Loucy (cell line): ENCODE measurements at regions not wholly inside any gene's neighbourhood (a gene's known extent, or its start where the extent isn't known, plus 50 kb on each side); places are given as distances from the start of the nearest gene placed in this dataset.

Source experiments
- H2AFZ ChIP-seq: fragments of 200-600 bp; sonication (generic); 2 replicates; pipeline ENCODE4 v1.6.0; 2016; ENCODE audit warnings: antibody characterized with exemption, mild to moderate bottlenecking, low read length, moderate library complexity
- H3F3A ChIP-seq: fragments of 200-600 bp; 2 replicates; pipeline ENCODE4 v1.6.0; 2016; ENCODE audit warnings: antibody characterized with exemption, low read depth, mild to moderate bottlenecking
- H3K27me3 ChIP-seq: fragments of 200-600 bp; sonication (generic); 2 replicates; pipeline ENCODE4 v1.6.1; 2014; ENCODE audit warnings: low read length, mild to moderate bottlenecking; ENCODE audit not compliant: insufficient read depth, poor library complexity, severe bottlenecking
- H3K36me3 ChIP-seq: fragments of 200-600 bp; sonication (generic); 2 replicates; pipeline ENCODE4 v1.6.1; 2016; ENCODE audit warnings: low read length; ENCODE audit not compliant: insufficient read depth
- H3K4me1 ChIP-seq: fragments of 200-600 bp; sonication (generic); 2 replicates; pipeline ENCODE4 v1.5.1; 2014; ENCODE audit warnings: low read length, mild to moderate bottlenecking; ENCODE audit not compliant: insufficient read depth, poor library complexity, severe bottlenecking
- H3K4me2 ChIP-seq: fragments of 200-600 bp; sonication (generic); 2 replicates; pipeline ENCODE4 v1.6.0; 2014; ENCODE audit warnings: antibody characterized with exemption, low read length, low read depth, mild to moderate bottlenecking; ENCODE audit not compliant: poor library complexity, severe bottlenecking
- H3K4me3 ChIP-seq: fragments of 200-600 bp; sonication (generic); 2 replicates; pipeline ENCODE4 v1.5.1; 2014; ENCODE audit warnings: low read length, mild to moderate bottlenecking, mixed read lengths; ENCODE audit not compliant: poor library complexity, severe bottlenecking
- H3K79me2 ChIP-seq: fragments of 200-600 bp; sonication (generic); 2 replicates; pipeline ENCODE4 v1.6.1; 2014; ENCODE audit warnings: low read length; ENCODE audit not compliant: insufficient read depth
- H3K9ac ChIP-seq: fragments of 200-600 bp; sonication (generic); 2 replicates; pipeline ENCODE4 v1.6.0; 2014; ENCODE audit warnings: mild to moderate bottlenecking, low read depth, low read length, moderate library complexity; ENCODE audit not compliant: poor library complexity, severe bottlenecking
- H3K9me2 ChIP-seq: fragments of 200-600 bp; sonication (generic); replicated peaks from 2 replicates; pipeline ENCODE4 v1.6.1; 2016; ENCODE audit warnings: low read depth, low read length, mixed read lengths
- H3K9me3 ChIP-seq: fragments of 200-600 bp; sonication (generic); 2 replicates; pipeline ENCODE4 v1.6.1; 2014; ENCODE audit warnings: mild to moderate bottlenecking, antibody characterized with exemption, low read length, low read depth; ENCODE audit not compliant: insufficient read depth
- H4K20me1 ChIP-seq: fragments of 200-600 bp; sonication (generic); 2 replicates; pipeline ENCODE4 v1.6.0; 2014; ENCODE audit warnings: antibody characterized with exemption, low read length, mild to moderate bottlenecking; ENCODE audit not compliant: insufficient read depth, poor library complexity, severe bottlenecking
- CTCF ChIP-seq: fragments of 200-600 bp; sonication (generic); conservative IDR thresholded peaks from 2 replicates; pipeline ENCODE4 v1.5.1; 2014; ENCODE audit warnings: mild to moderate bottlenecking, antibody characterized with exemption, low read length
- EZH2phosphoT487 ChIP-seq: fragments of 200-600 bp; IDR thresholded peaks from 2 replicates; pipeline ENCODE4 v1.6.1; 2018; ENCODE audit warnings: antibody characterized with exemption, mild to moderate bottlenecking, moderate library complexity, borderline replicate concordance

DNA sequence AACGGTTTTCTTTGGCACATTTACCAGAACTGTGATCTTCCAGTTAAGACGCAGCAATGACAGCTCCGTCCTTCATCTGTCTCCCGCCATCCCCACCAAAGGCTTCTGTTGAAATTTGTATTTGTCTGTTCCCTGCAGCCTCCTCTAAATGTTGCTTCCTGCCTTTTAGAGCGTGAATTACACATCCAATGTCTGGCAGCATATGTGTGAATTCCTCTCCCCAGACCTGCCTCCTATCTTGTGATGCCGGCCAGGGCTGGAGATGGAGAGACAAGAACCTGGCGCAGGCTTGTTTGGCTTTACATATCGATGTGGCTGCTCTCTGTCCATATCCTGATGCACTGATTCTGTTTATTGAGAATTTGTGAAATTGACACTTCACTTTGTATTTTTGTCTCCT, 738.4 kb upstream of the TMEM132C start:
- H3K79me2 ChIP-seq = no peaks in the 10 kb centered on the region
- no peaks in the 10 kb centered on the region for H3K9me3 ChIP-seq
- H3K4me3 ChIP-seq = no peak overlapping the region
- no peaks in the 10 kb centered on the region for H3K27me3 ChIP-seq
- no peaks in the 10 kb centered on the region for H3K9me2 ChIP-seq
- no peak for TF ChIP-seq CTCF
- no peak for TF ChIP-seq EZH2phosphoT487
- no peak overlapping the region for H3K9ac ChIP-seq
- H4K20me1 ChIP-seq = no peaks in the 10 kb centered on the region
- H2AFZ ChIP-seq = no peak overlapping the region
- no peaks in the 10 kb centered on the region for H3F3A ChIP-seq
- no peaks in the 10 kb centered on the region for H3K4me1 ChIP-seq
- H3K36me3 ChIP-seq = no peaks in the 10 kb centered on the region
- H3K4me2 ChIP-seq = no peak overlapping the region

- no peak overlapping the region for H2AFZ ChIP-seq
- H3K4me2 ChIP-seq = no peak overlapping the region
- no peaks in the 10 kb centered on the region for H3F3A ChIP-seq
- TF ChIP-seq CTCF = no peak
- no peak overlapping the region for H3K9ac ChIP-seq
- no peaks in the 10 kb centered on the region for H3K4me1 ChIP-seq
- no peaks in the 10 kb centered on the region for H3K9me2 ChIP-seq
- no peaks in the 10 kb centered on the region for H3K9me3 ChIP-seq
- no peaks in the 10 kb centered on the region for H3K79me2 ChIP-seq
- no peak overlapping the region for H3K4me3 ChIP-seq
- H4K20me1 ChIP-seq = no peaks in the 10 kb centered on the region
- H3K36me3 ChIP-seq = no peaks in the 10 kb centered on the region
- no peaks in the 10 kb centered on the region for H3K27me3 ChIP-seq
Observed at GRCh38 chr12:127531542-127531941, 735.4 kb upstream of the TMEM132C start.

- Histone ChIP-seq H3K9me2 (no peaks in the 10 kb centered on the region), H3K9me3 (no peaks in the 10 kb centered on the region), H3F3A (no peaks in the 10 kb centered on the region), H3K9ac (no peak overlapping the region), H3K27me3 (no peaks in the 10 kb centered on the region), H3K4me1 (no peaks in the 10 kb centered on the region), H3K4me2 (no peak overlapping the region), H3K4me3 (no peak overlapping the region), H2AFZ (no peak overlapping the region), H3K79me2 (no peaks in the 10 kb centered on the region), H4K20me1 (no peaks in the 10 kb centered on the region), H3K36me3 (no peaks in the 10 kb centered on the region)
- no peak for TF ChIP-seq CTCF
- no peak for TF ChIP-seq EZH2phosphoT487
Observed at GRCh38 chr12:127533353-127533752, 733.6 kb upstream of the TMEM132C start.
